ENCODE measurements at regions not wholly inside any gene's neighbourhood (a gene's known extent, or its start where the extent isn't known, plus 50 kb on each side); places are given as distances from the start of the nearest gene placed in this dataset.

DNA sequence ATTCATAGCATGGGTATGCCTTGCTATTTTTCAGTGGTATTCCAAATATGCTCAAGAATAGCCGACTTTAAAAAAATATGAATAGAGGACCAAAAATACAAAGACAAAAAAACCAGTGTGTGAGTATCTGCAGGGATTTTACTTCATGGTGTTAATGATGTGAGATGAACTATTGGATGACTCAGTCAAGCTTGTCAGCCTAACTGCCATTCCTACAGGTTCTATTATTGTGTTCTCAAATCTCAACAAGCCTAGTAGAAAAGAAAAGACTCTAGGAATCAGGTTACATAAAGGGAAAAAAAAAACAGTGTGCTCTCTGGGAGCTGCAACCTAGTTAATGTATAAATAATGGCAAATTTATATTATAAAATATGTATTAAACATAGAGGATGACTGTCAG lies 588.4 kb upstream of the BTBD3 start:
- TF ChIP-seq, protein P1, sequence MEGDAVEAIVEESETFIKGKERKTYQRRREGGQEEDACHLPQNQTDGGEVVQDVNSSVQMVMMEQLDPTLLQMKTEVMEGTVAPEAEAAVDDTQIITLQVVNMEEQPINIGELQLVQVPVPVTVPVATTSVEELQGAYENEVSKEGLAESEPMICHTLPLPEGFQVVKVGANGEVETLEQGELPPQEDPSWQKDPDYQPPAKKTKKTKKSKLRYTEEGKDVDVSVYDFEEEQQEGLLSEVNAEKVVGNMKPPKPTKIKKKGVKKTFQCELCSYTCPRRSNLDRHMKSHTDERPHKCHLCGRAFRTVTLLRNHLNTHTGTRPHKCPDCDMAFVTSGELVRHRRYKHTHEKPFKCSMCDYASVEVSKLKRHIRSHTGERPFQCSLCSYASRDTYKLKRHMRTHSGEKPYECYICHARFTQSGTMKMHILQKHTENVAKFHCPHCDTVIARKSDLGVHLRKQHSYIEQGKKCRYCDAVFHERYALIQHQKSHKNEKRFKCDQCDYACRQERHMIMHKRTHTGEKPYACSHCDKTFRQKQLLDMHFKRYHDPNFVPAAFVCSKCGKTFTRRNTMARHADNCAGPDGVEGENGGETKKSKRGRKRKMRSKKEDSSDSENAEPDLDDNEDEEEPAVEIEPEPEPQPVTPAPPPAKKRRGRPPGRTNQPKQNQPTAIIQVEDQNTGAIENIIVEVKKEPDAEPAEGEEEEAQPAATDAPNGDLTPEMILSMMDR (IDR thresholded peaks at IDR 0.05), result no peak
- no peak for TF ChIP-seq POLR2AphosphoS5 (IDR thresholded peaks at IDR 0.05; ENCODE audit: low read depth, low read length)
- TF ChIP-seq, protein P2, sequence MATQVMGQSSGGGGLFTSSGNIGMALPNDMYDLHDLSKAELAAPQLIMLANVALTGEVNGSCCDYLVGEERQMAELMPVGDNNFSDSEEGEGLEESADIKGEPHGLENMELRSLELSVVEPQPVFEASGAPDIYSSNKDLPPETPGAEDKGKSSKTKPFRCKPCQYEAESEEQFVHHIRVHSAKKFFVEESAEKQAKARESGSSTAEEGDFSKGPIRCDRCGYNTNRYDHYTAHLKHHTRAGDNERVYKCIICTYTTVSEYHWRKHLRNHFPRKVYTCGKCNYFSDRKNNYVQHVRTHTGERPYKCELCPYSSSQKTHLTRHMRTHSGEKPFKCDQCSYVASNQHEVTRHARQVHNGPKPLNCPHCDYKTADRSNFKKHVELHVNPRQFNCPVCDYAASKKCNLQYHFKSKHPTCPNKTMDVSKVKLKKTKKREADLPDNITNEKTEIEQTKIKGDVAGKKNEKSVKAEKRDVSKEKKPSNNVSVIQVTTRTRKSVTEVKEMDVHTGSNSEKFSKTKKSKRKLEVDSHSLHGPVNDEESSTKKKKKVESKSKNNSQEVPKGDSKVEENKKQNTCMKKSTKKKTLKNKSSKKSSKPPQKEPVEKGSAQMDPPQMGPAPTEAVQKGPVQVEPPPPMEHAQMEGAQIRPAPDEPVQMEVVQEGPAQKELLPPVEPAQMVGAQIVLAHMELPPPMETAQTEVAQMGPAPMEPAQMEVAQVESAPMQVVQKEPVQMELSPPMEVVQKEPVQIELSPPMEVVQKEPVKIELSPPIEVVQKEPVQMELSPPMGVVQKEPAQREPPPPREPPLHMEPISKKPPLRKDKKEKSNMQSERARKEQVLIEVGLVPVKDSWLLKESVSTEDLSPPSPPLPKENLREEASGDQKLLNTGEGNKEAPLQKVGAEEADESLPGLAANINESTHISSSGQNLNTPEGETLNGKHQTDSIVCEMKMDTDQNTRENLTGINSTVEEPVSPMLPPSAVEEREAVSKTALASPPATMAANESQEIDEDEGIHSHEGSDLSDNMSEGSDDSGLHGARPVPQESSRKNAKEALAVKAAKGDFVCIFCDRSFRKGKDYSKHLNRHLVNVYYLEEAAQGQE (IDR thresholded peaks at IDR 0.05; ENCODE audit: insufficient read depth in 1 of 2, low read depth in 2 of 2, low read length in 1 of 2), result no peak
- TF ChIP-seq SIN3A (IDR thresholded peaks at IDR 0.05; ENCODE audit: borderline replicate concordance, insufficient read depth, low read depth, low read length), result no peak
- TF ChIP-seq TCF7L2 (IDR thresholded peaks at IDR 0.05; ENCODE audit: low read depth, low read length), result no peak

Data from Panc1 (cell line).